ENCODE measurements at regions not wholly inside any gene's neighbourhood (a gene's known extent, or its start where the extent isn't known, plus 50 kb on each side); places are given as distances from the start of the nearest gene placed in this dataset.

DNA sequence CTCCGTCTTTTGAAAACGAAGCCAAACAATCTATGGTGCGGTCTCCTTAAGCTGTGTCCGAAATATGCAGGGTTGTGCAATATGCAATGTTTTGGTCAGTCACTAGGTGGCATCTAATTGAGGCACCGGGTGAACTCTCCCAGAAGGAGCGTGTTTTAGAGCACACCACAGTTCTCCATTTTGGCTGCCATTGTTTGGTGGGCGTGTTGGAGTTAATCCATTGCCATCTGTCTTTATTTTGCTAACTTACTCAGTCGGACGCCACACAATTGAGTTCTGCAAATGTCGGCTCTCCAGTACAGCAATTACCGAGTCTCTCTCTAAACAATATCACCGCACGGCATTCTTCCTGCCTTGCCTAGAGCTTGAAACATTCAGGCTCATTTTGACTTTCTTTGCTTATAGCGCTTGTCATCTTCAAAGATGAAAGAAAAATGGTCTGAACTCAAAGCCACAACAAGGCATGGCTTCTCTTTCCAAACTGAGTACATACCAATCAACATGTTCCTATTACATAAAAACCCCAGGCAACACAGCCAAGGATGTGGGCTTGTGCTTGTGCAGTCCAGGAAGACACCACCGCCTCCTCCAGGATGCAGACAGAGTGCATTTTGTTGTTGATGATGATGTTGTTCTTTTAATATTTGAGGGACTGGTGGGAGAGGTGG is 182.0 kb upstream of the SERP2 start:
- peak; percentile 82 for DNase-seq (ENCODE audit: low read depth, low spot score)

DNA sequence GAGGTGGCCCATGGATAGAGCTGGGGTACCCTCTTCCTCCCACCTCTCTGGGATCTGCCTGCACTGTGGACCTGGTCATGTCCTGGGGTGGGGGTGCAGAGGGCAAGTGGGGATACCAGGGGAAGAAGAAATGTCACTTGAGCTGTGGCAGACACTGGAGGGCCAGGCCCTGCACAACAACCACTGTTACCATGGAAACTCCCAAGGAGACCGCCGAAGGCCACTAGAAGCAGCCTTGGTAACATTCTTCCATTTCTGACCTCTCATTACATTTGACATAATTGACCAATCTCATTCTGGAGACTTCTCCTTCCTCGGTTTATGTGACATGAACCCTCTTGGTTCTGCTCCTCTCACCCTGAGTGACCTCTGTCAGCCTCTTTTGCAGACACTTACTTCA is 179.9 kb upstream of the SERP2 start:
- in situ Hi-C loops (cut with HindIII; ENCODE audit: low sequenced_read_pairs), result no loop called here
- TF ChIP-seq, protein P1, sequence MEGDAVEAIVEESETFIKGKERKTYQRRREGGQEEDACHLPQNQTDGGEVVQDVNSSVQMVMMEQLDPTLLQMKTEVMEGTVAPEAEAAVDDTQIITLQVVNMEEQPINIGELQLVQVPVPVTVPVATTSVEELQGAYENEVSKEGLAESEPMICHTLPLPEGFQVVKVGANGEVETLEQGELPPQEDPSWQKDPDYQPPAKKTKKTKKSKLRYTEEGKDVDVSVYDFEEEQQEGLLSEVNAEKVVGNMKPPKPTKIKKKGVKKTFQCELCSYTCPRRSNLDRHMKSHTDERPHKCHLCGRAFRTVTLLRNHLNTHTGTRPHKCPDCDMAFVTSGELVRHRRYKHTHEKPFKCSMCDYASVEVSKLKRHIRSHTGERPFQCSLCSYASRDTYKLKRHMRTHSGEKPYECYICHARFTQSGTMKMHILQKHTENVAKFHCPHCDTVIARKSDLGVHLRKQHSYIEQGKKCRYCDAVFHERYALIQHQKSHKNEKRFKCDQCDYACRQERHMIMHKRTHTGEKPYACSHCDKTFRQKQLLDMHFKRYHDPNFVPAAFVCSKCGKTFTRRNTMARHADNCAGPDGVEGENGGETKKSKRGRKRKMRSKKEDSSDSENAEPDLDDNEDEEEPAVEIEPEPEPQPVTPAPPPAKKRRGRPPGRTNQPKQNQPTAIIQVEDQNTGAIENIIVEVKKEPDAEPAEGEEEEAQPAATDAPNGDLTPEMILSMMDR (IDR thresholded peaks at IDR 0.05; ENCODE audit: low read depth, low read length), result no peak
- H3K4me3 ChIP-seq (ENCODE audit: low read depth, low read length), result no peak overlapping the region
- no peak for DNase-seq (ENCODE audit: low read depth, low spot score)

More for the DNA sequence above, 182.0 kb upstream of the SERP2 start:
- TF ChIP-seq, protein P1 (IDR thresholded peaks at IDR 0.05; ENCODE audit: low read depth, low read length), result peak; percentile 70
- in situ Hi-C loops (cut with HindIII; ENCODE audit: low sequenced_read_pairs), result no loop called here
- H3K4me3 ChIP-seq (ENCODE audit: low read depth, low read length), result no peak overlapping the region

DNA sequence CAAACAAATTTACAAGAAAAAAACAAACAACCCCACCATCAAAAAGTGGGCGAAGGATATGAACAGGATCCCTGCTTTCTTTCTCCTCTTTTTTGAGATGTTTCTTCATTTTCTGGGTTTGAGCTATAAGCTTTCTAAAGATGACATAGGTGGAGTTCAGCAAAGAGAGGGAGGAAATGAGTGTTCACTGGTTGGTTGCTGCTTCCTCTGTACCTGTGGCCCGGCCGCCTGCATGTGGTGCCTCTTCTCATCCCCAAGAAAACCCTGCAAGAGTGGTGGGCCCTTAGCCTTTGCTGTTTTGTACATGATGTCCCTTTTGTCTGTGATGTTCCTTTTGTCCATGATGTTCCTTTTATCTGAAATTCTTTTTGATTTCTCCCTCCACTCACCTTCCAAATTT is 178.4 kb upstream of the SERP2 start:
- TF ChIP-seq, protein P1 (IDR thresholded peaks at IDR 0.05; ENCODE audit: low read depth, low read length), result no peak
- no peak for DNase-seq (ENCODE audit: low read depth, low spot score)
- in situ Hi-C loops (cut with HindIII; ENCODE audit: low sequenced_read_pairs), result no loop called here
- H3K4me3 ChIP-seq (ENCODE audit: low read depth, low read length), result no peak overlapping the region

DNA sequence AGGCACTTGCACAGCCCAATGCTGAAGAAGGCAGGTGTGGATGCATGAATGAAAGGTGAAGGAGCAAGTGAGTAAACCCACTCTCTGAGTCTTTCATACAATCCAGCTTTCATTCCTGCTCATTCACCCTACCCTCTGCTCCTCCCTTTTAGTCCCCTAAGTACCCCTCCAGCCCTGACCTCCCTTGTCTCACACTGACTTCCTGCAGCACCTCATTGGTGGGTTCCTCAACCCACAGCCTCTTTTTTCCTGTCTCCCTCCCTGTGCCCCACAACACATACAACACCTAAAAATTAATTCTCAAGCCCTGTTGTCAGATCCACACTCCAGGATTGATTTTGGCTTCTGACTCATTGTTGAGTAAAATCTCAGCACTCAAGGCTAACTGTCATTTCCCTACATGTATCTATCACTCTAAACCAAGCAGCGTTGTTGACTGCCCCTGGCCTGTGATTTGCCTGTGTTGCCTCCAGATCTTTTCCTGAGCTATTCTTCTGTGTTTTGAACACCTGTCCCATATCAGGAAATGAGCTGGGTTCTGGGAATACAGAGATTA is 177.3 kb upstream of the SERP2 start:
- in situ Hi-C loops (cut with HindIII; ENCODE audit: low sequenced_read_pairs), result no loop called here
- DNase-seq (ENCODE audit: low read depth, low spot score), result no peak
- TF ChIP-seq, protein P1 (IDR thresholded peaks at IDR 0.05; ENCODE audit: low read depth, low read length), result no peak
- H3K4me3 ChIP-seq (ENCODE audit: low read depth, low read length), result no peak overlapping the region

DNA sequence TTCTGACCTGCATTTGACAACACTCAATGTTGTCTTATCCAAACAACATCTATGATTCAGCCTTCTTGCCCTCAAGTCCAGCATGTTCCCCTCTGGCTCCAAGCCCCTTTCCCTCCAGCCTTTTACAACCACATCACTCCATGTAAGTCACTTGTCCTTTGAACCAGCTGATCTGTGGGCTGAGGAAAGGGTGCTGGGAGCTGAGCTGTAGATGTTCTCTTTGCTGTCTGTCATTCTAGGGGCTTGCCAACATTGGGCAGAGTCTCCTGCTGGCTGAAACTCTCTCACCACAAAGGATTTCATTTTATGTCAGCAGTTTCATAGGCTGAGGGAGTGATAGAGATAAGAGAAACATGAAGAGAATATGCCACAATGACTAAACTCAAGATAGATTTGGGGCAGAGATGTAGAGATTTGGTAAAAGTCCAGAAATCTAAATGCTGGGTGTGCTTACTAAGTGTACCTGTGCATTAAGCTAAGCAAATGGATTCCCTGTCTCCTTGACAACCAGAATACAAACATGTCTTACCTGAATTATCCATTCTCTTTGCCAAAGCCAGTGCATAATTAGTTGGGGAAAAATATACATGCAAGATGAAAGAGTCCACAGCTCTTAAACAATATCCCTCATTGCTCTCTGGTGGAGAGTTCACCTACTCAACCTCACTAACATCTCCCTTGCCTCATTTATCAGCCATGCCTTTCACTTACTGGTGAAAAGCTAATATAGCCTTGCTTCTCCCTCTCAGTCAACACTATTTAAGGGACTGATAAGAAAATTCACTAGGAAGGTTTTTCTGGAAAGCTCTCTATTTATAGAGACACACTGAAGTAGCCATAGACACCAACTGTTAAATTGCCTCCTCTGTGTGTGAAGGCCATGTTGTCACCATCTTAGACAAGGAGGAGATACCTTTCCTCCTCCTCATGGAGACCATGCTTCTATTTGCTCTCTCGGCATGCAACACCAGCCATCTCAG is 175.5 kb upstream of the SERP2 start:
- in situ Hi-C loops (cut with HindIII; ENCODE audit: low sequenced_read_pairs), result no loop called here
- no peak overlapping the region for H3K4me3 ChIP-seq (ENCODE audit: low read depth, low read length)
- DNase-seq (ENCODE audit: low read depth, low spot score), result peak; percentile 33
- TF ChIP-seq, protein P1 (IDR thresholded peaks at IDR 0.05; ENCODE audit: low read depth, low read length), result no peak

DNA sequence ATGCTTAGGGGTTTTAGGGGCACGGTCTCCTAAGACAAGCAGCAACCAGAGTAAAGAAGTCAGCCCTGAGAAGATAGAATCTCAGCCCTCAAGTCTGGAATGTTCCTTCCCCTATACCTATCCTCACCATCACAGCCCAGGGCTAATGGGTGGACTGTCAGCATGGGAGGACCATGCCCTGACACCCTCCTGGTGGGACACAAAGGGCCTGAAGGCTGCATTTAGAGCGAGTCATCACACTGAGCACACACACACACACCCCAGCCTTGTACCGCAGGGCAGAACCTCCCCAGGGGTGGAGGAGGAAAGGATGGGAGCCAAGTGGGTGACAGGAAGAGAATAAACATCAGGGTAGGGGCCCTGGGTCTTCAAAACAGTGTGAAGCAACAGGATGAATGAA is 174.8 kb upstream of the SERP2 start:
- TF ChIP-seq, protein P1 (IDR thresholded peaks at IDR 0.05; ENCODE audit: low read depth, low read length), result no peak
- DNase-seq (ENCODE audit: low read depth, low spot score), result peak; percentile 36
- no peak overlapping the region for H3K4me3 ChIP-seq (ENCODE audit: low read depth, low read length)
- in situ Hi-C loops (cut with HindIII; ENCODE audit: low sequenced_read_pairs), result no loop called here

Data from astrocyte of the spinal cord (primary cell).